GM12878 (cell line): ENCODE measurements at regions not wholly inside any gene's neighbourhood (a gene's known extent, or its start where the extent isn't known, plus 50 kb on each side); places are given as distances from the start of the nearest gene placed in this dataset.

Source experiments
- JUND ChIP-seq: IDR thresholded peaks from 2 replicates; pipeline ENCODE4 v1.6.1; 2012; ENCODE audit warnings: low read depth, mild to moderate bottlenecking, low read length, improper control_type of control experiment, moderate library complexity
- MYC ChIP-seq: IDR thresholded peaks from 2 replicates; pipeline ENCODE4 v1.6.1; 2011; ENCODE audit warnings: mild to moderate bottlenecking, low read length, moderate library complexity, inconsistent platforms; ENCODE audit not compliant: insufficient read depth, insufficient replicate concordance, insufficient read length, severe bottlenecking
- TF ChIP-seq, protein P1 (sequence below): fragments of 450-650 bp; IDR thresholded peaks from 2 replicates; pipeline ENCODE4 v1.6.1; 2018; ENCODE audit warnings: mild to moderate bottlenecking, low read depth, moderate library complexity; ENCODE audit not compliant: partially characterized antibody

- TF ChIP-seq, protein P1, sequence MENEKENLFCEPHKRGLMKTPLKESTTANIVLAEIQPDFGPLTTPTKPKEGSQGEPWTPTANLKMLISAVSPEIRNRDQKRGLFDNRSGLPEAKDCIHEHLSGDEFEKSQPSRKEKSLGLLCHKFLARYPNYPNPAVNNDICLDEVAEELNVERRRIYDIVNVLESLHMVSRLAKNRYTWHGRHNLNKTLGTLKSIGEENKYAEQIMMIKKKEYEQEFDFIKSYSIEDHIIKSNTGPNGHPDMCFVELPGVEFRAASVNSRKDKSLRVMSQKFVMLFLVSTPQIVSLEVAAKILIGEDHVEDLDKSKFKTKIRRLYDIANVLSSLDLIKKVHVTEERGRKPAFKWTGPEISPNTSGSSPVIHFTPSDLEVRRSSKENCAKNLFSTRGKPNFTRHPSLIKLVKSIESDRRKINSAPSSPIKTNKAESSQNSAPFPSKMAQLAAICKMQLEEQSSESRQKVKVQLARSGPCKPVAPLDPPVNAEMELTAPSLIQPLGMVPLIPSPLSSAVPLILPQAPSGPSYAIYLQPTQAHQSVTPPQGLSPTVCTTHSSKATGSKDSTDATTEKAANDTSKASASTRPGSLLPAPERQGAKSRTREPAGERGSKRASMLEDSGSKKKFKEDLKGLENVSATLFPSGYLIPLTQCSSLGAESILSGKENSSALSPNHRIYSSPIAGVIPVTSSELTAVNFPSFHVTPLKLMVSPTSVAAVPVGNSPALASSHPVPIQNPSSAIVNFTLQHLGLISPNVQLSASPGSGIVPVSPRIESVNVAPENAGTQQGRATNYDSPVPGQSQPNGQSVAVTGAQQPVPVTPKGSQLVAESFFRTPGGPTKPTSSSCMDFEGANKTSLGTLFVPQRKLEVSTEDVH, result no peak
- TF ChIP-seq JUND, result no peak
- no peak for TF ChIP-seq MYC
These were observed 929.9 kb upstream of the MBL2 start for GRCh38 chr10:53702489-53702888.
